ENCODE measurements at regions not wholly inside any gene's neighbourhood (a gene's known extent, or its start where the extent isn't known, plus 50 kb on each side); places are given as distances from the start of the nearest gene placed in this dataset.
A peak's percentile ranks its signal among the peaks of the same experiment; 100 is the strongest.
"Not testable (repeated sequence)": the region's sequence is repeated elsewhere in the genome, so short reads cannot be mapped to it uniquely, and the experiment has no call there.

DNA sequence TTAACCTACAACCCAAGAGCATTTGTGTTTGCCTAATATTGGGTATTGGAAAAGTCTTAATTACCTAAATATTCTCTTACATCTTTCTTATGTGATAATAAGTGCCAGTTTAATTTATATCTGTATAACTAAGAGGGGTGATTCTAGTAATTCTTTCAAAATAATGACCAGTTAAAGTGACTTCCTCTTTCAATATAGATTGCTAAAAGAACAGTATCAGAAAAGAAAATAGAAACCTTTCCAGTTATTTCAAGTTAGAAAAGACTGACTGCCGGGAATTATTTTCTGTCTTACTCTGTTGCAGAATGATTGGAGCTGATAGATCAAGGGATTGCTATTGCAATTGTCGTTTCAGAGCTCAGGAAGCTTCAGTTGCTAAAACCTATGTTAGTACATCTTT lies 525.0 kb upstream of the SEMA3D start:
- DNase-seq, result no peak

DNA sequence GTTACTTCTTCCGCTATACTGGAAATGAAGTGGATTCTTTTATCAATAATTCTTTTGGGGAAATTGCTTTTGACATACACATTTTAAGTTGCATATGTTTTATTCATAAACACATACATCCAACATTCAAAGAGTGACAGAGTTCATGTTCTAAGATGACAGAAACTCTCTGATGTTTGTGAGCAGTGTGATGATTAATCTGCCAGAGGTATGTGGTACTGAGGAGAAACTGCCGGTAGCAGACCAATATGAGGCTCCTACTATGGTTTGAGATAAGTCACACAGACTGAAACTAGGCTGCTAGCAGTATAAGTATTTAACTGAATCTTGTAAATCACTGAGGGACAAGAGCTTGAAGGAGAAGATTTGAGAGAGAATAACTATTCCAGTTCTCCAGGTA lies 524.1 kb upstream of the SEMA3D start:
- DNase-seq, result no peak

DNA sequence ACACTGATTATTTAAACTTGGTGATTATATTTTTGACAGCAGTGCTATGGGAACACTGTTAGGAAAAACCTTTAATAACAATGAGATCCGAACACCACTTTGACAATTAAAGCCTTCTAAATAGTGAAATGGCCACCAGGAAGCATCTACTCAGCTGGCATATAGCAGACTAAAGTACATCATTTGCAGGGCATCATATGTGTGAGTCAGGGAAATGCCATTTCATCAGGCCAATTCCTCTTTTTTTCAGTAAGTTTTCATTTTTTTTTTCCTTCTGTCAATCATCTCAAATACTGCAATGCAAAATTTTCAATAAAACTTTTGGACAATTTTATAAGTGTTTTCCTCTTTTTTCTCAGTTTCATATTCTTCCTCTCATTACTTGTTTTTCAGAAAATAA lies 521.4 kb upstream of the SEMA3D start:
- no peak for DNase-seq

DNA sequence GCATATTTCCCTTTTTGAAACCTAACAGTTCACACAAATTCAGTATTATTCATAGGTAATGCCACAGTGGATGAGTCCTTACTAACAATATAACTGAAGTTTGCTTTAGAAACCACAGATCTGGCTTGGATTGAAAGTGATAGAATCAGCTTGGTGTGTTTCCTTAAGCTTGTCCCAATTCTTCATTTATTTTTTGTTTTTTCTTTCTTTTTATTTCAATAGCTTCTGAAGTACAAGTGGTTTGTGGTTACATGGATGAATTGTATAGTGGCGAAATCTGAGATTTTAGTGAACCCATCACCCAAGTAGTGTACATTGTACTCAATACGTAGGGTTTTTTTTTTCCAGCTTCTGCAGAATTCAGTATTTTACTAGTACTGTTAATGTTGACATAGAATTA lies 518.2 kb upstream of the SEMA3D start:
- peak; percentile 33 for DNase-seq

DNA sequence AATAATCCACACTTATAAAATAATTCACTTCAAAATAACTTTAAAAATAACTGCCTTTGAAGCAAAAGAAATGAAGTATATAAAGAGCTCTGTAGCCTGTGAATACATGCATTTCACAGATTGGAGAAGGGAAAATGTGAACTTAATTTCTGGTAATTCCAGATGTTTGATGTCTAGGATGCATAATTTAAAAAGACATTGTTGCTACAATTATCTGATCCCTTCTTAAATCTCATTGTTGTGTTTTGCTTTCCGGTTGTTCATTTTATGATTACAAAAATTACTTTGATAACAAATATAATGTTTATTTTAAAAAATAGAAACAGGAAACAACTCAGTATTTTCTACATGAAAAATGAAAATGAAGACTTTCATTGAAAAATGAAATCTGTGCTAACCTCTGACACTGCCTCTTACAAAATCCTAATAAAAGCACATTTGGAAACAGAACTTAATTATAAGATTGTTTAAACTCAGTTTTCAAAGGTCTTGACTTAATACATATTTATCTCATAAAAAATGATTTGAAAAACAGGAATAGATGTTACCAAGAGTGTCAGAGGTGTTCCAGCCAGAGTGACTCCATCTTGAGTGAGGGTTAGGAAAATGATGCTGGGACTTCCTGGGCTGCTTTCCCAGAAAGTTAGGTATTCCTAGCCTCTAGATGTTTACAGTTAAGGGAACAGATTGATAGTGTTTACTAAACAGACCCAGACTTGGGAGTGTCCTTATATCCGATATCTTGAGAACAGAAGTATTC lies 516.6 kb upstream of the SEMA3D start:
- no peak for DNase-seq

DNA sequence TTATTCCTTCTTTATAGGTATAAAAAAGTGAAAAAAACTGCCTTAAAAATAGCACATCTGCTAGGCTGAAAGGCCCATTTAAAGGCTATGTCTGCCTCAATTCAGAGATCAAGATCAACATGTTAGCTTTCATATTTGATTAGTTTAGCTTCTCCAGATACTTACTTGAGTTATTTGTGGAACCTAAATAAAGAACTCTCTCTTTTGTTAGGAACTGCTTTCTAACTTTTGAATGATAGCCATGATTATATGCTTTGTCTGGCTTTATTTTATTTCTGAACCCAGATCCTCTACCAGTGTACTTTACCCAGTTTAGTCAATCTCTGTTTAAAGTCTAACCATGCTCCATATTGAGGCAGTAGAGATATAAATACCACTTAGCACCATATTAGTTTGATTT lies 515.5 kb upstream of the SEMA3D start:
- no peak for DNase-seq

DNA sequence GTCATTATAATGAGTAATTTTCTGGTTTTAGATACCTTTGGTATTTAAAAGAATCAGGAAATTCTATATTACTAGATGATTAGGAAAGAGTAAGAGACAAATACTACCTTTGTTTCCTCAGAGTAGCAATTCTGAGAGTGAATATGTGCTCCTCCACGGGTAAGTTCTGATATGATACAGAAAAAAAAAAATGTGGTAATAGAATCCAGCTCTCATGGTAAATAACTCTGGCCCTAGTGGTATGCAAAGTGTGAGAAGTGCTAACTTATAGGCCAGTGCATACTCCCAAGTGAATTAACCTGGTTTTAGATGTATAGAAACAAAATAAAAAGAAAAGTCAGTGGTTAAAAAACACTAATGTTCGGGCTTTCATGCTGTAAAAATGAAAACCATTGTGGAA lies 512.6 kb upstream of the SEMA3D start:
- DNase-seq, result no peak

DNA sequence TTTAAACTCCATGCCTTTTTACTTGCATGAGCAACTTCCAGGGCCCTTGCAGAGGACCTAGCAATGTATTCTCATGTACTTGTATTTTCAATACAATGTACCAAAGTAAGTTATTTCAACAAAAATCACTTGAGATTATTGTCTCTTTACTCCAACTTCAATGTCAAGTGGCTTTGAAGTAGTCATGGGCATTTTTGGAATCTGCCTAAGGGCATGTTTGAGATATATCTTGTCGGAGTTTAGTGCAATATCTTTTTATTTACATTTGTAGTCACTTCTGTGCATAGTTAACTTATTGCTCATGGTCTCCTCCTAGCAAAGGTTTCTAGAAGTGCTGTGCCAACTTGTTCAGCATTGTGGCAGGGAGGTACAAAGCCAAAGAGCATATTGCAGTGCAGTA lies 508.7 kb upstream of the SEMA3D start:
- no peak for DNase-seq

DNA sequence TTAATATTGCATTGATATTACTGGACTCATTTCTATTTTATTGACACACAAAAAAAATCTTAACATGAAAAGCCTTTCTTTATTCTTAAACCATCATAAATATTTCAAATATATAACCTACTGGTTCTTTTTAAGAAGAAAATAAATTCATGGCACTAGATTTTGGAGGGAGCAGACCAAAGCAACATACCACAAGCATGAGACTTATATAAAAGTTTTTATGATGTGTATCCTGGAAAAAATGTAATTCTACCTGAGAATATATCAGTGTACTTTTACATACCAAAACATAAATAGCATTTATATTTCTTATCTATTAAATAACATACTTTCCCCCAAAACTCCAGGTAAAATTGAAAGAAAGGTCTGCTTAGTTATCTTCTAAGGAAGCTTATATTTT lies 508.2 kb upstream of the SEMA3D start:
- DNase-seq, result no peak

DNA sequence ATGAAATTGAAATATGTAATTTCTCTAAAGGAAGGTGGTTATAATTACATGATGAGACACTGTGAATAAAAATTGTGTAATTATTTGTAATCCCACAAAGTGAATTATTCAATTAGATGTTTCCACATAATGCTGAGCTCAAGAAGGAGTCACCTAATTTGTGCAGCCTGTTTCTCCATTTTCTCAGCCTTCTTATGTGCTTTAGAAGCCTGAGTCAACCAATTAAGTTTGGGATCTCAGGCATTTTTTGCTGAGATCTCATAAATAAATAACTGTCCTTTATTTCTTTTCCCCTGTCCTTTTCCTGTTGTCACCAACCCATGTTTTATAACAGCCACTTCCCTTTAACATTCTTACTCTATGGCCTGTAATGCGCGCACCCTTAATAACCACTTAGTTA lies 506.5 kb upstream of the SEMA3D start:
- DNase-seq, result peak; percentile 10

DNA sequence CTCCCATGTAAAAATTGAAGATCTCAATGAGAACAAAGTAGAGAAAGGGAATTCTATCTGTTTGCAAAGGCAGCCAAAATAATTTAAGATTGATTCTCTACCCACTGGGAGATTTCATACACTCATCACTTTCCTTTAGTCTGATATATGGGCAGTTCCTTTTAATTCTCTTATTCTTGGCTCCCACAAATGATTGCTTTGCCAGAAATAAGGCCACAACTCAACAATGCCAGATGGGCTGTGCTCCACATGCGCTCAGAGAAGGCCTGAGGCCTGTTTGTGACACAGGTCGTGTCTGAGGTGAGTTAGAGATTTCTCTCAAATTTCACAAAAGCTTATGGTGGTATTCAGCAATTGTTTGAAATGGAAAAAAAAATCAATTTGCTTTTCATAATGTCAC lies 501.9 kb upstream of the SEMA3D start:
- peak; percentile 53 for DNase-seq

DNA sequence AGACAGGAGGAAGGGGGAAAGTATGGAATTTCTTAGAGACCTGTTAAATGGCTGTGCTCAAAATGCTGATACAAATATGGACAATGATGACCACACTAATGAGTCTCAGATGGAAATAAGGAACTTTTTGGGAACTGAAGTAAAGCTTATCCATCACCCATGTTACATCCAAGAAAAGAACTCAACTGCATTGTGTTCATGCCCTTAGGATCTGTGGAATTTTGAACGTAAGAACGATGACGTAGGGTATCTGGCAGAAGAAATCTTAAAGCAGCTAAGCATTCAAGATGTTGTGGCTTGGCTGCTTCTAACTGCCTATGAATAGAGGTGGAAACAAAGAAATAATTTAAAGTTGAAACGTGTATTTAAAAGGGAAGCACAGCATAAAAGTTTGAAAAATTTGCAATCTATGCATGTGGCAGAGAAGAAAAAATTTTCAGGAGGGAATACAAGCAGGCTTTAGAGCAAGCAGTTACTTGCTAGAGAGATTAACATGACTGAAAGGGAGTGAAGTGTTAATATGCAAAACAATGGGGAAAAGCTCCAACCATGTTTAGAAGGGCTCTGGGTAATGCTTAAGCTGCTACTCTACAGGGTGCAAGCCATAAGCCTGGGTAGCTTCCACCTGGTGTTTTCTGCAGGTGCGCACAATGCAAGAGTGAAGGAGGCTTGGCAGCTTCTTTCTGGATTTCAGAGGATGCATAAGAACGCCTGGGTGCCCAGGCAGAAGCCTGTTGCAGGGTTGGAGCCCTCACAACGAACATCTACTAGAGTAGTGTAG lies 499.7 kb upstream of the SEMA3D start:
- DNase-seq, result peak; percentile 15

DNA sequence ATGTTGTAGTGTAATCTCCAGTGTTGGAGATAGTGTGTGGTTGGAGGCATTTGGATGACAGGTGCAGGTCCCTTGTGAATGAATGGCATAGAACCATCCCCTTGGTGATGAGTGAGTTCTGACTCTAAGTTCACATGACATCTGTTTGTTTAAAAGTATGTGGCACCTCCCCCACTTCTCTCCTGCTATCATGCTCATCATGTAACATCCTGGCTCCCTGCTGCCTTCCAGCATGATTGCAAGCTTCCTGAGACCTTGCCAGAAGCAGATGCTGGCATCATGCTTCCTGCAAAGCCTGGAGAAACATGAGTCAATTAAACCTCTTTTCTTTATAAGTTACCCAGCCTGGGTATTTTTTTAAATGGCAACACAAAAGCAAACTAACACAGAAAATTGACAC lies 499.0 kb upstream of the SEMA3D start:
- DNase-seq, result peak; percentile 12

DNA sequence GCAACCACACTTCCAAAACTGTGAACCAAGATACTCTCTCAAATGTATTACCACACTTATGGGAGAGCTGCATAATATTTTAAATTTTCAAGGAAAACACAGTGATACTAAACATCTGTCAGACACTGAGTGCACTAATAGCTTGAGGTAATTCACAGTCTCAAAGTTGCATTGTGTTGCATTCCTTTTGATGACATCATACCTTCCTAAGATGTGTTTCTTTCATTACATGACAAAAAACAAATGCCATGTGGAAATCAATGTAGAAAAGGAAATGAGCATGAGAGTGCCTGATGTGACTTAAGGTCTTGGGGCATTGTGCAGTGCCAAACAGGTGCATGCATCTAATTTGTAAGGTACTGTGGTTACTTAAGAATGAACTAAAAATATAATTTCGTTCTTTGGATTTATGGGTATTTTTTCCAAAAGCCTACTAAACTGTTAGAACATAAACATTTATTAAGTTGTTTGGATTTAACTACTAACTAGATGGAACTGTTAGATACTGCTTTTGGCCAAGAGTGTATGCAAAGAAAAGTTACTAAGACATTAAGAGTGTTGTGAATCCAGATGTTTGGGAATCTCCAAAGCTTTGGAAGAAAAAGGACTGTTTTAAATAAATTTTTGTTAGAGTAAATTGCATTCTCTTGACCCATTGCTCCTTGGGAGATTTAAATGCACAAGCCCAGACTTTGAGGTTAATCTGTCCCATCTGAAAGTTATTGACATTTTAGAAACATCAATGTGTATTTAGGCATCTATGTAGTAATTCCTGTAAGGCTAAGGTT lies 496.2 kb upstream of the SEMA3D start:
- DNase-seq, result peak; percentile 58

DNA sequence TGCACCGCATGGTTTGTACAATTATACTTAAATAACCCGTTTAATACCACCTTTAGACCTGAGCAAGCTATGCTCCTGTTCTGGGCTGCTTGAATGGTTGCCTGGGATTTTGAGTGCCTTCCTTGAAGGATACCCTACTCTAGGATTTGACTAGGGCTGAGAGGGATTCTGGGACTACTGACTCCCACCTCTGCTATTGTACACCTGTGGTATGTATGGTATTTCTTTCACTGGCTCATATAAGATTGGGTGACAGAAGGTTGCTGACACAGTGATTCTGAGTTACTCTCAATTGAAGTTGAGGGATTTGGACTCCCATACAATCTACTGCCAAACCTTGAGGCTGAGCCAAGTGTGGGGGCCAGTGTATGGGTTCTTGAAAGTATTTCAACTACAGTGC lies 494.4 kb upstream of the SEMA3D start:
- no peak for DNase-seq

DNA sequence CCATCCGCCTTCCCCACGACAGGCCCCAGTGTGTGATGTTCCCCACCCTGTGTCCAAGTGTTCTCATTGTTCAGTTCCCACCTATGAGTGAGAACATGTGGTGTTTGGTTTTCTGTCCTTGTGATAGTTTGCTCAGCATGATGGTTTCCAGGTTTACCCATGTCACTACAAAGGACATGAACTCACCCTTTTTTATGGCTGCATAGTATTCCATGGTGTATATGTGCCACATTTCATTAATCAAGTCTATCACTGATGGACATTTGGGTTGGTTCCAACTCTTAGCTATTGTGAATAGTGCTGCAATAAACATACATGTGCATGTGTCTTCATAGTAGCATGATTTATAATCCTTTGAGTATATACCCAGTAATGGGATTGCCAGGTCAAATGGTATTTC lies 488.2 kb upstream of the SEMA3D start:
- not testable (repeated sequence) for DNase-seq

DNA sequence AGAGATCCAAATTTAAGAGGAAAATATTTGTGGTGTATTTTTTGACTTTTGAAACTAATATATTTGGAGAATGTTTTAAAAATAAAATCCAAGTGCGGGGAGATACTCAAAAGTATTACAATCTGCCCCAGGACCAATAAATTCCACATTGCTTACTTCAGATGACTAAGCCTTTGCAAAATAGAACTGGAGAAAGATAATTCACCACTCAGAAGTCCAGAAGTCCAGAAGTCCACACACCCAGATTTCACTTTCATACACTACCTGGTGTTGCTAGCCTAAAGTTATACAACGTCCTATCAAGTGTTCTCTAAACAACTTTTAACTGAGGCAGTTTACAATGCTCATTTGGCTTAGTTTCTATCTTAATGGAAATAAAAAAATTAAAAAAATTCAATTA lies 487.0 kb upstream of the SEMA3D start:
- no peak for DNase-seq

DNA sequence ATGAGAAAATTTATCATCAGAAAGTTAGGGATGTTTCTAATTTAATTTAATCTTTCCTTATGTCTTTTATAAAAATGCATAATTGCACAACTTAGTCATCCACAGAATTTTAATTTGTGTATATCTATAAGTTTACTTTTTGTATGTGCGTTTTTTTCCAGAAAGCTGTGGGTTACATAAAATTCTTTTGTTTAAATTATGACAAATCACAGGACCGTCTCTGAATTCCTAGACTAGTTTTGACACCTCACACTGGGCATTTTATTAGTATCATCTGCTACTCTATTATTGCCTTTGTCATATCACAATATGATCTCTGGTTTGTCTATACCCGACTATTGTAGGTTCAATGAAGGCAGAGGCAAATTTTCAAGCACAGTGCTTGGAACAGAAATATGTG lies 482.4 kb upstream of the SEMA3D start:
- peak; percentile 63 for DNase-seq

DNA sequence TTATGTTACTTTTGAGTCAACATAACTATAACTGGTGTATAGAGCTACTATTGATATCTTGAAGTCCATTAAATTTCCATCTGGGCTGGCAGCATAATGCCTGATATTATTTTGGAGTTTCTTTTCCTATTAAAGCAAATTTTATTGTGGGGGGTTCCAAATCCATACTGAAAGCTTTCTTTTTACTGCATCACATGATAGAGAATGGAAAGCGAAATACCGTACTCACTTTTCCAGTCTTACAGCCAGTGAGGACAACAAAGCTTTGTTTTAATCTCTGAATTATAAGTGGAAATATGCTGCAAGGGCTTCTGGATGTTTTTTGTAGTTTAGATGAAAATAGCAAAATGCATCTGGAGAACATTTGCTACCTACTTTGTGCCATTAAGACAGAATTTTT lies 477.5 kb upstream of the SEMA3D start:
- no peak for DNase-seq

DNA sequence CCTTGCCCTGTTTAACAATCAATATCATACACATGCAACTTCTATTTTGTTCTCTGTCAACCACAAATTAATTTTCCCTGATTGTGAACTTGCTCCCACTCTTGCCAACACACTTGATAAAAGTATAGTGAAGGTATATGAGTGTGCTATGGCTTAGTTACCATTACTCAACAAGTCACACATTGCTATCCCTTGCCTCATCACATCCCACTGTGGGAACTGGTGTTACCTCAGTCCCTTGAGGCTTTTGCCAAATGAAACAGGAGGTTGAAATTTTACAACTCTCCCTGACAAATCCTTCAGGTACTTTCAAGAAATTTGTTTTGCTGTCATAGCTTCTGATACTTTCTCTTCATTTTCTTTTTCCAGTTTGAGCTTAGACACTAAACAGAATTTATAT lies 472.5 kb upstream of the SEMA3D start:
- peak; percentile 20 for DNase-seq

DNA sequence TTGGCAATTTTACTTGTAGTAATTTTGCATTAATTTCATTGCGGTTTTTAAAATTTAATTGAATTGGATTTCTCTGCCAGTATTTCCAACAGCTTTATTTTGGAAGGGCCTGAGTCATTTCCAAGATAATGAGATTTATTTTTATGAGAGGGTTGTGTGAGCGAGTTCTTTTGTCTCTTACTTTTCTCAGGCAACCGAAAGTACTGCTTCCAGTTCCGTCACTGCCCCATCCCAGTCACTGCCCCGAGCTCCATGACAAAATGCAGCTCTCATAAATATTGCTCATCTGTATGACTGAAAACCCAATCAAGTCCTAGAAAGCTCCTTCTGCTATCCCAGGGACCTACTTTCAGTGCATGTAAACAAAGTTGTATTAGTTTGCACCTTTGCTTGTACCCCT lies 468.4 kb upstream of the SEMA3D start:
- no peak for DNase-seq

DNA sequence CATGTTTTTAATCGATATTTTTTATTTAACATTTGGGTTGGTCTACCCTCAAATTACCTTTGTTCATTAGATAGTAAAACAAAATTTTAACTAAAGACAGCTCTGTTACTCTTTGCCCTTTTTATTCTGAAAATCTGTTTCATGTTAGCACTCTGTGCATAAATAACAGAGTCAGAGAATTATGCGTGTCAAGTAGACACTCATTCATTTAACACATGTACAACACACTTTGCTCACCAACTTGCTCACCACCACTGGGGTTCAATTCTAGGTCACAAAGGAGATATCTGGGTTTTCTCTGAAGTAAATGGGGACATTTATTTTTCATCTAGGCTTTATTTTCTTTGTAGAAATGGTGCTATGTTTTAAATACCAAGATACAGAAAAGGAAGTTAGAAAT lies 457.4 kb upstream of the SEMA3D start:
- peak; percentile 46 for DNase-seq

DNA sequence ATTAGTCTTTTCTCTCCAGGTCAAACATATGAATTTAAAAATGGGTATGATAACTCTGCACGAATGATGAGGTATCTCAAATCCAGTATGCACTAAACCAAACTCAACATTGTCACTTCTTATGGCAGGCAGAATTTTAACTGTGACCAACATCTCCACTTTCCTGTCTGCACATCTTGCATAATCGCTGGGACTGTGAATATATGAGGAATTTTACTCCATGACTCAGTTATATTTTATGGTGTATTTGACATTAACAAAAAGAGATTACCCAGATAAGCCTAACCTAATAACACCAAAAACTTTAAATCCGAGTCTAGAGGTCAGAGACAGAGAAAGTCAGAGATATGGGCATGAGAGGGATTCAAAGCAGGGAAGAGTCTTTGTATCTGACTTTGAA lies 454.5 kb upstream of the SEMA3D start:
- peak; percentile 23 for DNase-seq

DNA sequence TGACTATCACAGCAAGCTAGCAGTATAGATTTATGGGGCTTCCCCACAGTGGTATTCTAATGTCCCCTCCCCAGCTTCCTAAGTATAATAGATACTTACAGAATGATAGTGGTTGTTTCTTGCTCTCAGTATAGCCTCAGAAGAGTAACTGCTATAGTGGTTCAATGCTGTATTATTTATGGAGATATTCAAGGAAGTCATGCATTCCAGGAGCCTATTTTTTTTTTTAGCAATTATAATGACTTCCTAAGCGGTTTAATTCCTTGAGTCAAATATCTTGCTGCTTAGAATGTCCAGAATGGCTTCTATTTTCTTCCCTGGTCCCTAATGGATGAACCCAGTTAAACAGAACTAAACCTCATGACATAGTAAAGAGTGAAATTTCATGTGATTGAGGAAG lies 451.5 kb upstream of the SEMA3D start:
- peak; percentile 23 for DNase-seq
